Brain pericyte (primary cell): ENCODE measurements at regions not wholly inside any gene's neighbourhood (a gene's known extent, or its start where the extent isn't known, plus 50 kb on each side); places are given as distances from the start of the nearest gene placed in this dataset.
"Not testable (repeated sequence)": the region's sequence is repeated elsewhere in the genome, so short reads cannot be mapped to it uniquely, and the experiment has no call there.

Source experiments
- DNase-seq: peaks from one replicate; pipeline ENCODE4 v3.0.0-alpha.2; 2012; ENCODE audit warnings: low read depth, low spot score

DNA sequence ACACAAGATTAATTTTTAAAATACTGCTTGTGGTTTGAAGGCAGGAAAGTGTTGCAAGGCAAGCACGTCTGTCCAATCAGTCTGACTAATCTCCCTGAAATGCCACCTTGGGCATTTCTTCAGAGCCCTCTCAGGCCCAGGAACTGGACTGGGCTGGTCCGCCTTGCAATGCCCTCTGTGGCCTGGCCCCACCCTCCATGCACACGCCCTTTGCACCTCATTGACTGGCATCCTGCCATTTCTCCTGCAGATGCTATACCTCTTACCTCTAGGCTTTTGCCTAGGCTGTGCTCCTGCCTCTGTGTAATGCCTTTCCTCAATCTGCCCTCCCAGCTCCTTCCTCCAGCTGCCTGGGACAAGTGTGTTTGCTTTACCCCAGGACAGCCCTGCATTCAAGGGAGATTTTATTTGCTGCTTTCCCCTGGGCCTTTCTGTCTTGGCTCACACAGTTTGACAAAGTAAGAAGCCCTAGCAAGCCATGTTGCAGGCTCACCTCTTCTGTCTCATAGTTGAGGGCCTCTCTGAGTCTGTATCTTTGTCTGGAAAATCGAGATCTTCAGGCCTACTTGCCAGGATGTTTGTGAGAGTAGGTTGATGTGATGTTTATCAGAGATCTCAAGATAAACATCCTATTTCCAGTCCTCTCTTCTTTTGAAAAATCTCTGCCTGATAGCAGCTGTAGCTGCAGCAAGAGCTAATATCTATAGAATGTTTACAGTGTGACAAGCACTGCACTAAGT, 149.2 kb upstream of the JUN start:
- peak; percentile 42 for DNase-seq

DNA sequence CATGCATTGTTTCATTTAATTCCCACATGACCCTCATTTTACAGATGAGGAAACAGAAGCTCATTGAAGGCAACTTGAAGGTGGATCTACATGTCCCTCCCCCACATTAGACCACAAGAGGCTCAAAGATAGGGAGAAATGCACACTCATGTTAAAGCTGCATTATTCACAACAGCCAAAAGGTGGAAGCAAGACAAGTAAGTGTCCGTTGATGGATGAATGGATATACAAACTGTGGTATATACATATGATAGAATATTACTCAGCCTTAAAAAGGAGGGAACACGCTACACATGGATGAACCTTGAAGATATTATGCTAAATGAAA, 149.7 kb upstream of the JUN start:
- no peak for DNase-seq

DNA sequence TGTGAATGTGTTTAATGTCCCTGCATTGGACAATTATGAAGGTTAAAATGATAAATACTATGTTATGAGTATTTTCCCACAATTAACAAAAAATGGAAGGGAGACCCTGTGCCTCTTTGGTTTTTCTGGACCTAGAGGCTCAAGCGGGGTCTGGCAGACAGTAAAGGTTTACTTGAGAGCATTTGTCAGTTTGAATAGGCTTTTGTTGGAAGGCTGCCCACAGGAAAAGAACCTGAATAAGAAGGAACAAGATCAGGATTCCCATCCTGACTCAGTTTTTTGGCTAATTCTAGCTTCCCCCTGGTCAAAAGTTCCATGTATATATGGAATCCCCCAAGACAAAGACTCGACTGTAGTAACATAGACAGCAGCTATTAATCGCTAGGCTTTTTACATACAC, 150.9 kb upstream of the JUN start:
- DNase-seq, result no peak

DNA sequence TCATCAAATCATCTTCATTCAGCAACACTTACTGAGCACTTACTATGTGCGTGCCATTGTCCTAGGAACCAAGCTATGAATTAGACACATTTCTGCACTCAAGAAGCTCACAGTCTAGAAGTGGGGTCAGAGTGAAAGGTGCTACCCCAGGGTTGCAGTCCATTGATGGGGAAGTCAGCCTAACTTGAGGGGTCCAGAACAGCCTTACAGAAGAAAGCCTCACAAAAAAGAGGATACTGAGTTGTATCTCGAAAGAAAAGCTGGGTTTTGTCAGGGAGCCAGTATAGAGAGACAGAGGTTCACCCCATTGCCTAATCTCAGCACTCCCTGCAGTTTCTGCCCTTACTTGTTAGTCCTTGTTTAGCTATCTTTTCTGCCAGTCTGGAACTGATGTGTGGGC, 153.1 kb upstream of the JUN start:
- no peak for DNase-seq

DNA sequence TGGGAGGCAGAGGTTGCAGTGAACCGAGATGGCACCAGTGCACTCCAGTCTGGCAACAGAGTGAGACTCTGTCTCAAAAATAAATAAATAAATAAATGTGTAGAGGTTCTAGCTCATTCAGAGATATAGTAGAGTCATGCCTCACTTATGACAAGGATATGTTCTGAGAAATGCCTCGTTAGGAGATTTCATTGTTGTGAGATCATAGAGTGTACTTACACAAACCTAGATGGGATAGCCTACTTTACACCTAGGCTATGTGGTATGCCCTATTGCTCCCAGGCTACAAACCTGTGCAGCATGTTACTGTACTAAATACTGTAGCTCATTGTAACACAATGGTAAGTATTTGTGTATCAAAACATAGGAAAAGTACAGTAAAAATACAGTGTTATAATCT, 155.3 kb upstream of the JUN start:
- DNase-seq, result no peak

DNA sequence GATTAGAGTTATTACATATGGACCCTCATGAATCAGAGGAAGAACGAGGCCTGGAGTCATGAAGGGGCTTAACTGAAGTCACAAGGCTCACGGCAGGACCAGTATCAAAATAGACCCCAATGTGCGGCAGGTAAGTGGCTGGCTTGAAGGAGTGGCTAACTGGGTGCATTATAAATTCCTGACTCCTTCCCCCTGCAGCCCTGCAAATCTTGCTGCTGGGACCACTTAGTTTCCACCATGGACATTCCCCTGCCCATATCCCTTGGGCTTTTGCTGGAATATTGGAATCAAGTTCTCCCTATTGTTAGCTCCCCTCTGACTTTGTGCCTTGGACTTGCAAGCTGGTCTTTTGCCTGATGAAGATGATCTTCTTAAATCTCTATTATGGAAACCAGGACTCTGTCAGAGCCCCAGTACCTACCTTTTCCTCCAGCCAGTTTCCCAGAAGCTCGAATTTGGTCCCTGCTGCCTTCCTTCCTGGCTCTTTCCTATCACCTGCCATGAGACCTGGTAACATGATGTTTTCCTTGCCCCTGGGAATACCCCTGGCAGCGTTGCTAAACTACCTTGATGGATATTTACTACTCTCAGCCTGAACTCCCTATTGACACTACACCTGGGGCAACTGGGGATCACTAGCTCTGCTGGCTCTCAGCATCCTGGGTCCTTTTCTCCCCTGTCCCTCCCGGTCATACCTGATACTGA, 156.0 kb upstream of the JUN start:
- no peak for DNase-seq

DNA sequence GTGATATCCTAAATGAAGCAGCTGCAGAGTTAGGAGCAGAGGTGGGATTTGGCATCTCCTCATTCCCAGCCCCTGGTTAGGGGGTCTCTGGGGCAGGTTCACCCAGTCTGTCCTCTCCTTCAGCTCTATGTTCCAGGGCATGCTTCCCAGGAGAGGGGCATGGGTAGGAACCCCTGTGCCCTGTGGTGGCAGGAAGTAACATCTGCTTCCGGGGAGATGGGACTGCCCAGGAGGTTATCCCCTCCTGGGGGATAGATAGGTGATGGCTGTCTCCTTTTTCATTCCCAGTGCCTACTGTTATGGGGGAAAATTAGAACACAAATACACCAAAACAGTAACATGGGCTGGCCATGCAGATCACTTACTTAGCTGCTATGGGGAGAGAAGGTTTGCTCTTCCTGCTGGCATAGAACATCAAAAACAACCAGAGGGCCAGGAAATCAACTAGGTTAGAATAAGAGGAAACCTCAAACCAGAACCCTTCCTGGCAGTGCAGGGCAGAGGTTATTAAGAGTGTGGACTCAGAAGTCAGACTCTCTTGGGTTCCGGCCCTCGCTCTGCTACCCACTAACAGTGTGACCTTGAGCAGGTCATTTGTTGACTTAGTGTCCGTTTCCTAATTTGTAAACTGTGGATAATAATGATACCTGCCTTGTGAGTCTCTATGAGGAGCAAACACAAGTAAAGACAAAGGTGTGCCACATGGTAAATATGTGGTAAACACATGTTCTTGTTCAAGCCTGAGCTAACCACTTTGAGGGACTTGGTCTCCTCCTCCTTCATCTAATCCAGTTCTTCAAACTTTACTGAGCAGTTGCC, 157.8 kb upstream of the JUN start:
- no peak for DNase-seq

DNA sequence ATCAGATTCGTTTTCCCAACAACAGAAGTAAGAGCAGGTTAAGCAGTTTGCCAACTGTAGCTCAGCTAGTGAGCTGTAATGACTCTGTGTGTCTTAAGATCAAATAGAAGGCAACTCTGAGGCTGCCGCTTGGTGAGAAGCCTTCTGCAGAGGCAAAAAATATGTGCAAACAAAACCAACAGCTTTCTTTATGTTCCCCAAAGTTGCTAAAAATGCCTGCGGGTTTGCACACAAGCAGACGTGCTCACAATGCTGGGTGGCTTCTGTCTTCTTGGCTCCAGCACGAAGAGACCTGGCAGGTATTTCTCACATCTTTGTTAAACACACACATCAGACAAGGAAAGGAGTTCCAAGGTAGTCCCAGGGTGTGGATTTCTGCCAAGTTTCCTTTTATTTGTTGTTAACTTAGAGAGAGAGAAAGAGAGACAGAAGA, 158.9 kb upstream of the JUN start:
- DNase-seq, result no peak

DNA sequence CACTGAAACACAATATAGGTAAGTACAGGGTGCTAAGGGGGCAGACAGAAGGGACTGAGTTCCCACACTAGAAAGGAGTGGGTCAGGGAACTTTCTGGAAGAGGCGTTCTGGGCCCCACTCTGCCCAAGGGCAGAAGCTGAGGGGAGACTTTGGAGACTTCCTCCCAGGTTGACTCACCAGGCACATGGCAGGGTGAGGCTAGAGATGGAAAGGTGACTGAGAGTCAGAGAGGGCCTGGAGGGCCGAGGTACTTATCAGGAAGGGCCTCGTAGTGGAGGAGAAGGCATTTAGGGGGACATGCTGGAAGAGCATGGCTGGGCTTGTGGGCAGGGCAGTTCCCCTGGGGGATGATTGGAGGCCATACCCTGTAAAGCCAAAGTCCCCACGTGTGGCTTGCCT, 159.9 kb upstream of the JUN start:
- no peak for DNase-seq

DNA sequence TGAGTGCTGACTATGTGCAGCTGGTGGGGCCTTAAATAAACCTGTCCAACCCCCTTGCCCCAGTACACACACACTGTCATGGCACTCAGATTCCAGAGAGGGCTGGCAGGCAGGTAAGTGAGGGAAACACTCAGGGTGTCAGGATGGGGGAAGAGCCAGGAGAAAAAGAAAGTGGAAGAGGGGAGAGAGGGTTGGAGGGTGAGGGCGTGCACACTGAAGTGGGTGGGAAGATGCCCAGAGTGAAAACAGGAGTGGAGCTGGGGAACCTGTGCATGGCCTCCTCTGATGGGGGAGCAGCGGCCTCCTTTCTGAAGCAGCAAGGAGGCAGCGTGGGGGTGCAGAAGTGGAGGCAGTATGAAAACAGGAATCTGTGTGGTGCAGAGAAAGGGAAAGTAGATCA, 160.6 kb upstream of the JUN start:
- DNase-seq, result no peak

DNA sequence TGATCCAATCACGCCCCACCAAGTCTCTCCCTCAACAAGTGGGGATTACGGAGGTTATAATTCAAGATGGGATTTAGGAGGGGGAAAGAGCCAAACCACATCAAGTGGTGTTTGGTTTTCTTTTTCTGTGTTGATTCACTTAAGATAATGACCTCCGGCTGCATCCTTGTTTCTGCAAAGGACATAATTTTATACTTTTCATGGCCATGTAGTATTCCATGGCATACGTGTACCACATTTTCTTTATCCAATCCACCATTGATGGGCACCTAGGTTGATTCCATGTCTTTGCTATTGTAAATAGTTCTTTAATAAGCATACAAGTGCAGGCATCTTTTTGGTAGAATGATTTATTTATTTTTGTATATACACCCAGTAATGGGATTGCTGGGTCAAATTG, 162.5 kb upstream of the JUN start:
- DNase-seq, result no peak

DNA sequence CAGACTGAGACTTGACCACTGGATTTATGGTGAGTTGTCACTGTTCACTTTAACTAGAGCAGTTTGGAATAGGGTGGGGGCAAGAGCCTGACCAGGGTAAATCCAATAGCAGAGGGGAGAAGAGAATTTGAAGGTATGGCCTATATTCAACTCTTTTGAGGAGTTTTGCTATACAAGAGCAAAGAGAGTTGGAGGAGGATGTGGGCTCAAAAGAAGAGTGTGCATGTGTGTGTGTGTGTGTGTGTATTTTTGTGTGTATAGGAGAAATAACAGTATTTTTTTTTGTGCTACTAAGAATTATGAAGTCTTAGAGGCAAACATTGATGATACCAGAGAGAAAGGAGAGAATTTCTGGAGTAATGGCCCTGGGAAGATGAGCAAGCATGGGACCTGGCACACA, 164.8 kb upstream of the JUN start:
- DNase-seq, result no peak

DNA sequence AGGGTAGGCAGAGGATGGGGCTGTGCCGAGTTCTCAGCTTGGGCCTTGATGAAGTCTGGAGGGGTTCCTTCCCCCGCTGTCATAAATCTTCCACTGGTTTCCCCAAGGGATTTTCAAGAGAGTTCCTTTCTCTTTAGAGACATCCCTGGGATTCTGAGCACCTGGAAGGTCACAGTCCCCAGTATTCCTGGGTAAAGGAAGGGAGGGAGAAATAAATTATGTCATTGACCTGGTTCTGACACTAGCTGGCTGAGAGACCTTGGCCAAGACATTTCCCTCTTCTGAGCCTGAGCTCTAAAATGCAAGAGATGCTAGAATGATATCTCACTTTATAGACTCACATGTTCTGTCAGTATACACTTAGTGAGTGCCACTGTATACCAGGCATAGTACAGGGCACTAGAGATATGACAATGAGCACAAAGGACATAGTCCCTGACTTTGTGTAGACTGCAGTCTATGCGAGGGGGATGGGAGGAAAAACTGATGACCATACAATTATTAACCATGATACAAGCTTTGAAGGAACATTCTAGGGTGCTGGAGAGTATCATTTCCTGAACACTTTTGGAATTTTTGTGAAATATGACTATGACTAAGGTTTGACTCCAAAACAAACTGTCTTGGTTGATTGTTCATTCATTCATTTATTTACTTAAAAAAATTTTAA, 165.8 kb upstream of the JUN start:
- no peak for DNase-seq

DNA sequence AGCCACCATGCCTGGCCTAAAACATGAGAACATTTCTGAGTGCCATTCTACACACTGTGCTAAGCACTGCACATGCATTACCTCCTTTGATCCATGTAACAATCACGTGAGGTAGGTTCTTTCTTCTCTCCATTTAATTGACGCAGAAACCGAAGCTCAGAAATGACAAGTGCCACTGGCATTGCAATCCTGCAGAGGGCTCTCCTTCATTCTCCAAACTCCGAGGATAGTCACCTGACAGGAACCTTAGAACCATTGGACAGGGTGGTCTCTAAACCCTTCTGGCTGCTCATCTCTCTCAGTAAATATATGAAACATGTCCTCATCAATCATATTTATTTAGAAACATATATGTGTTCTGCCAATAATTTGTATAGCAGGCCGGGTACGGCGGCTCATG, 167.1 kb upstream of the JUN start:
- no peak for DNase-seq

DNA sequence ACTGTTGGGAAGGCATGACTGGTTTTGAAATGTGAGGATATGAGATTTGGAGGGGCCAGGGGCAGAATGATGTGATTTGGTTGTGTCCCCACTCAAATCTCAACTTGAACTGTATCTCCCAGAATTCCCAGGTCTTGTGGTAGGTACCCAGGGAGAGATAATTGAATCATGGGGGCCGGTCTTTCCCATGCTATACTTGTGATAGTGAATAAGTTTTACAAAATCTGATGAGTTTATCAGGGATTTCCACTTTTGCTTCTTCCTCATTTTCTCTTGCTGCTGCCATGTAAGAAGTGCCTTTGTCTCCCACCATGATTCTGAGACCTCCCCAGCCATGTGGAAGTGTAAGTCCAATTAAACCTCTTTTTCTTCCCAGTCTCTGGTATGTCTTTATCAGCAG, 170.1 kb upstream of the JUN start:
- DNase-seq, result not testable (repeated sequence)

DNA sequence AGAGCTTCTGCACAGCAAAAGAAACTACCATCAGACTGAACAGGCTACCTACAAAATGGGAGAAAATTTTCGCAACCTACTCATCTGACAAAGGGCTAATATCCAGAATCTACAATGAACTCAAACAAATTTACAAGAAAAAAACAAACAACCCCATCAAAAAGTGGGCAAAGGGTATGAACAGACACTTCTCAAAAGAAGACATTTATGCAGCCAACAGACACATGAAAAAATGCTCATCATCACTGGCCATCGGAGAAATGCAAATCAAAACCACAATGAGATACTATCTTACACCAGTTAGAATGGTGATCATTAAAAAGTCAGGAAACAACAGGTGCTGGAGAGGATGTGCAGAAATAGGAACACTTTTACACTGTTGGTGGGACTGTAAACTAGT, 179.4 kb upstream of the JUN start:
- not testable (repeated sequence) for DNase-seq

DNA sequence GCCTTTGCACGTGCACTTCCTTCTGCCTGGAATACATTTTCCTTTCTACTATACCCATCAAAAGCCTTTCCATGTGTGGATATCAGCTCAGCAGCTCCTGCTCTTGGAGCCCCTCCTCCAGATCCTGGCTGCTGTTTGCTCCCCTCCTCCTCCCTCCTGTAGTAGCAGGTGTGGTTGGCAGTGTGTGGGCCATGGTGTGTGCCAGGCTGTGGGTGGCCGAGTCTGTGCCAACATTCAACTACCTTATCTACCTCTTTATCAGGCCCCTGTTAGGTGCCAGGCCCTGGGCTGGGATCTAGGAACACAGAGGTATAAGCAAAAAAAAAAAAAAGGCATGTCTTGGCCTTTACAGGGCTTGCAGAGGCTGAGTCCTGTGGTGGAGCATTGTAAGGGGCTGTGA, 180.6 kb upstream of the JUN start:
- DNase-seq, result no peak

DNA sequence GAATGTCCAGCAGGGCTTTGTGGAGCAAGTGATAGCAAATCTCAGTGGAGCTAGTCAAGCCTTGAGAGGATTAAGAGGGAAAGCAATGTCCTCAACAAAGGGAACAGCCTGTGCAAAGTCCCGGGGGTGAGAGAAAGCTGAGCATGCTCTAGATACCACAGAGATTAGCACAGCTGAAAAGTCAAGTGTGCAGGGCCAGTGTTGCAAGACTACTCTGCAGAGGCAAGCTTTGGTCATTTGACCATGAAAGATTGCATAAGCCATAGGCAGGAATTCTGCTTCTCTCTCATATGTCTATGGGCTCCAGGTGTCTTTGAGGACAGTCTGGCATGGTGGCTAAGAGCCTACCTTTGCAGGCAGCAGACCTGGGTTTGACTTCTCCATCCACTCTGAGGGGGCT, 181.0 kb upstream of the JUN start:
- DNase-seq, result no peak

DNA sequence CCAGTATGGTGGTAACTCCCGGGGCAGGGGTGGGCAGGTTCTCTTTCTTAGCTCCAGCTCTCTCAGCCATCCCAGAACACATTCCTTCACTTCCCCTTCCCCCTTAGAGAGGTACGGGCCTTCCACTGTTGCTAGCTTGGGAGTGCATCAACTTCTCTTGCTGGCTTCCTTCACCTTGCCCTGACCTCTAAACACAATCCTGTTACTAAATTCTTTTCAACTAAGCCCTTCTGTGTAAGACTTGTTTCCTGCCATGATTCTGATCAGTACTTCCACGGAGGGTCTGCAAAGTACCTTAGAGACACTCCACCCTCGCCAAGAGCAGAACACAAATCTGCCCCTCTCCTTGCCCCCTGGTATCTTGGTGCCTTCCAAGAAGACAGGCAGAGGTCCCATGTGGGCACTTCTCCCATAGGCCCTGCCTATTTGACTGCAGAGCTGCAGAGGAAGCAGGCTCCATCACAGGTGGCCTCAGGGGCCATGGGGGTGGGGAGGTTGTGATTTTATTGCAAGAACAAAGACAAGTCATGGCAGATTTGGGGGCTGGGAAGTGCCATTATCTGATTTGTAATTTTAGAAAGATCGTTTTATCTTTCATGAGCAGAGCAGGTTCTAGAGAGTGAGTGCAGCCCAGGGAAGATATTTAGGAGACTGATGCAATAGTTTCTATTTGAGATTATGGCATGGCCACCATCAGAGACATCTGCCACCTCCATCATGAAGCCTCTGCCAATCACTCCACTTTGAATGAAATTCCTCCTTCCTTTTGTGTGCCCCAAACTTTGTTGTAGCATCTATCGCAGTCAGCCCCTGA, 182.5 kb upstream of the JUN start:
- DNase-seq, result no peak

DNA sequence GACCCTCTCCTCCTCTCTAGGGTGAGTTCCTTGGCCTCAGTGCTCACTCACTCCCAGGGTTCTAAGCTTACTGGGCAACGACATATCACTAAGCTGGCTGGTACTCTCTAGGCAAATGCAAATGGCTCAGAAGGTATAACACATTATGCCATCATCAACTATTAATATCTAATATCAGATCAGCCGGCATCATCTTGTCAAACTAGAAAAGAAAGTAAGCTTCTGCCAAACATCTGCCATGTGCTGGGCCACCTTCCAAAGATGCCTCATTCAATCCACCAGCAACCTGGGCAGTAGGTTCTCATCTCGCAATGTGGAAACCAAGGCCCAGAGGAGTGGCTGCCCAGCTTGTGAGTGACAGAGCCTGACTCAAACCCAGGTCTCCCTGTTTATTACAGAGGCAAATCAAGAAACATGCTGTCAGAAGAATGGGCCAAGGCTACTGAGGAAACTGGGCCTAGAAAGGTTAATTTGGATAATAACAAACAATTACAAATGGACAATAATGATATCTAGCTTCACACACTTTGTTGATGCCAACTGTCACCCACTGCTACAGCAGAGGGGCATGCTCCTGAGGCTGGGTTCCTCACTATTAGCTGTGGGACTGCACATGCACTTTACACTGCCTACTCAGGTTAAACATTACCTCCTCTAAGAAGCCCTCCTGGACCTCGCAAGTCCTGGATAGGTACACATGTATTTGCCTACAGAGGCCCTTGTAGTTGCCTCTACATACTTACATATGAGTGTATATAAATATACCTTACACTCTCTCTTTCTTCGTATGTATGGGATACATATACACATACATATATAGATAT, 183.3 kb upstream of the JUN start:
- DNase-seq, result no peak
